NCI-H748 (cell line): ENCODE measurements at regions not wholly inside any gene's neighbourhood (a gene's known extent, or its start where the extent isn't known, plus 50 kb on each side); places are given as distances from the start of the nearest gene placed in this dataset.

Source experiments
- DNase-seq: peaks from one replicate; lab custom pipeline; 2025; ENCODE audit not compliant: unreplicated experiment; lab: John Stamatoyannopoulos, UW

- peak; percentile 60 for DNase-seq
Measured at GRCh38 chr2:129849559-129850160, 129.8 kb upstream of the RAB6C start.

GRCh38 chr2:129857200-129857599 is 122.3 kb upstream of the RAB6C start:
- peak; percentile 4 for DNase-seq

GRCh38 chr2:129859175-129859574 is 120.3 kb upstream of the RAB6C start:
- no peak for DNase-seq

- DNase-seq: no peak
Measured at GRCh38 chr2:129860088-129860487, 119.4 kb upstream of the RAB6C start.

GRCh38 chr2:129861666-129862288 is 117.7 kb upstream of the RAB6C start:
- no peak for DNase-seq

GRCh38 chr2:129862668-129863067 is 116.8 kb upstream of the RAB6C start:
- no peak for DNase-seq

- no peak for DNase-seq
Measured at GRCh38 chr2:129863350-129863749, 116.1 kb upstream of the RAB6C start.

- DNase-seq: no peak
Measured at GRCh38 chr2:129864719-129865118, 114.7 kb upstream of the RAB6C start.

- no peak for DNase-seq
Measured at GRCh38 chr2:129865976-129866375, 113.5 kb upstream of the RAB6C start.

- no peak for DNase-seq
Measured at GRCh38 chr2:129866391-129866790, 113.1 kb upstream of the RAB6C start.

GRCh38 chr2:129868151-129868550 is 111.3 kb upstream of the RAB6C start:
- DNase-seq: no peak

- no peak for DNase-seq
Measured at GRCh38 chr2:129870685-129871241, 108.7 kb upstream of the RAB6C start.

- no peak for DNase-seq
Measured at GRCh38 chr2:129872446-129872845, 107.0 kb upstream of the RAB6C start.

- DNase-seq: peak; percentile 25
Measured at GRCh38 chr2:129876541-129876940, 102.9 kb upstream of the RAB6C start.

GRCh38 chr2:129877289-129877741 is 102.2 kb upstream of the RAB6C start:
- peak; percentile 88 for DNase-seq

- DNase-seq: peak; percentile 71
Measured at GRCh38 chr2:129877795-129878775, 101.4 kb upstream of the RAB6C start.

- DNase-seq: no peak
Measured at GRCh38 chr2:129879614-129880180, 99.8 kb upstream of the RAB6C start.

GRCh38 chr2:129880309-129880708 is 99.2 kb upstream of the RAB6C start:
- DNase-seq: no peak

GRCh38 chr2:129880971-129881370 is 98.5 kb upstream of the RAB6C start:
- no peak for DNase-seq

GRCh38 chr2:129881786-129882396 is 97.6 kb upstream of the RAB6C start:
- DNase-seq: no peak

GRCh38 chr2:129882476-129882875 is 97.0 kb upstream of the RAB6C start:
- no peak for DNase-seq
